HG02852 (cell line): ENCODE measurements at regions not wholly inside any gene's neighbourhood (a gene's known extent, or its start where the extent isn't known, plus 50 kb on each side); places are given as distances from the start of the nearest gene placed in this dataset.

Experiments
- ATAC-seq: cut with Tn5 transposase; IDR thresholded peaks from one replicate; pipeline ENCODE4 v1.9.1; 2021; ENCODE audit warnings: mild to moderate bottlenecking, moderate library complexity; ENCODE audit not compliant: unreplicated experiment

- no peak for ATAC-seq
These were observed 56.3 kb upstream of the SNX2 start for GRCh38 chr5:122718611-122719010.

GRCh38 chr5:122719991-122720746 lies 54.7 kb upstream of the SNX2 start:
- ATAC-seq = no peak

GRCh38 chr5:122721127-122721526 lies 53.8 kb upstream of the SNX2 start:
- ATAC-seq = no peak

- ATAC-seq = no peak
These were observed 52.5 kb upstream of the SNX2 start for GRCh38 chr5:122722341-122722740.

GRCh38 chr5:122723606-122724352 lies 51.1 kb upstream of the SNX2 start:
- ATAC-seq = peak; percentile 84
